ENCODE measurements at regions not wholly inside any gene's neighbourhood (a gene's known extent, or its start where the extent isn't known, plus 50 kb on each side); places are given as distances from the start of the nearest gene placed in this dataset.

DNA sequence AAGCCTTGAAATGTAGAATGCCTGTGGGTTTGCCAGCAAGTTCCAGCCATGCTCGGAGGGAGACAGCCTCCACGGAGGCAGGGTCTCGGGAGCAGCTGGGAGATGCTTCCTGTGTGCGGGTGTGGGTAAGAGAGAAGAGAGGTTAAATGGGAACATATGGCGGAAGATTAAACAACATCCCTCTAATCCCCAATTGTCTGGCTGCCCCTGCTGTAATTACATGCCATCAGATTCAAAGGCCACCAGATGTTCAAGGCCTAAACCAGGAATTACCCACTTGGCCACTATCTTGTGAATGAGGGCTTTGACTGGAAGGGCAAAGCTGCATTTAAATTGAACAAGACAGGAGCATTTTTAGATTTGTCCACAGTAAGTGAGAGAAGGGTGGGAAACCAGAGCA is 81.4 kb upstream of the BACE2 start:
- DNase-seq: no peak

DNA sequence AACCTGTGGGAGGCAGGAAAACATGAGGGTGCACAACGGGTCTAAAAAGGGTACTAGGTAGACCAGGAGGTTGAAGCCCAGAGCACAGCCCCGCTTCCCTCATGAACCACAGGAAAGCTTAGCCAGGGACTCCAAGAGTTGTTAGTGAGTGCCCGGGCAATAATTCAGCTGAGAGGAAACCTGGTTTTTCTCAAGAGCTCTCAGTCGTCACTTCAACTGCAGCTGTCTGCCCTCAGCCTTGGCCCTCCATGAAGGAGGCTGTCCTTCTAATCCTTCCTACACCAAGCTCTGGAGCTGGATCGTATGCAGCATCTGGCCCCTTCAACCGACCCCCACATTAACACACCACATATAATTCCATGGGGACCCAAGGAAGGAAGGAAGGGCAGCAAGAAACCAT is 77.0 kb upstream of the BACE2 start:
- DNase-seq: no peak

DNA sequence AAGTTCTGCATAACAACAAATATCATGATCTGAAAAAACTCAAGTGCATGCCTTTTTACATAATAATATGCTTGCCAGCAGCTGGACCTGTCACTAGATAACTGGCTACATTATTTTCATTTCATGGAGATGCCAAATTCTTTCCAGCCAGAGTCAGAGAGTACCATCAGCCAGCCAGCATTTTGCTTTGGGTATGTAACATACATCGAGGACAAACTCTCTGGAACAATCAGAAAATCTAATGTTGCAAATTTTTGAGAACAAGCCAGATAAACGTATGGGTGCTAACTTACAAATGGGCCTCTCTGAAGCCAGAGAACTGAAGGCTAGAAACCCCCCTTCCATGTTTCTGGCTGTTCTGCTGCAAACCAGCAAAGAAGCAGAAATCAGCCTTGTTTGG is 76.3 kb upstream of the BACE2 start:
- DNase-seq: no peak

DNA sequence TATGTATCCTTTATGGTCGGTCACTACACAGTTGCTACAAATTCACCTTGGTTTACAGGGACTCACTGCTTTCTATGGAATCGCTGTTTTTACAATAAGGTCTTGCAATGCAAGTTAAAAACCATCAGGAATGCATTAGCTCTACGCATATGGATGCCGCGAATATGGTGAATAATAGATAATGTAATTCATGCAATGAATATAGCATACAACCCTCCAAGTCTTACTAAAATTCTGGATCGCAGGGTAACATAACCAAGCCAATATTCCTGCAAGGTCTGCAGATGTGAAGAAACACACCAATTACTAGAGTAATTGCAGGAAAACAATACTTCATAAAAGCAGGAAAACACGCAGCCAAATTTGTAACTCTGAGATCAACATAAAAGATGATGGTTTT is 75.6 kb upstream of the BACE2 start:
- no peak for DNase-seq

DNA sequence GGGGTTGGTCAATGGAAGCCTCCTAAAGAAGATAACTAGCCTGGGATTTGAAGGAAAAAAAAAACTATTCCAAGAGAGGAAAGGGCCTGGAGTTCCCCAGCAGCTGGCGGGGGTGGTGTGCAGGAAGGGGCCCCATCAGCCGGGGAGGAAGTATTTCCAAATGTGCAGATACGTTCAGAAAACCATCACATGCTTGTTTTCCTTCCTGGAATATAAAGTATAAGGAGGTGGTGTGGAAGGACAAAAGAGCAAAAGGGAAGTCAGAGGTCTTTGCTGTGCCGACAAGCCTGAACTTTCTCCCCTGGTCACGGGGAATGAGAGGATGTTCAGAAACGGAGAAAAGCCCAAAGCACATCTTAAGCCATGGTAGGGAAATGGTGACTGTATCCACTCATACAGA is 72.0 kb upstream of the BACE2 start:
- no peak for DNase-seq

GRCh38 chr21:41098076-41098475 is 69.9 kb upstream of the BACE2 start:
- no peak for DNase-seq

DNA sequence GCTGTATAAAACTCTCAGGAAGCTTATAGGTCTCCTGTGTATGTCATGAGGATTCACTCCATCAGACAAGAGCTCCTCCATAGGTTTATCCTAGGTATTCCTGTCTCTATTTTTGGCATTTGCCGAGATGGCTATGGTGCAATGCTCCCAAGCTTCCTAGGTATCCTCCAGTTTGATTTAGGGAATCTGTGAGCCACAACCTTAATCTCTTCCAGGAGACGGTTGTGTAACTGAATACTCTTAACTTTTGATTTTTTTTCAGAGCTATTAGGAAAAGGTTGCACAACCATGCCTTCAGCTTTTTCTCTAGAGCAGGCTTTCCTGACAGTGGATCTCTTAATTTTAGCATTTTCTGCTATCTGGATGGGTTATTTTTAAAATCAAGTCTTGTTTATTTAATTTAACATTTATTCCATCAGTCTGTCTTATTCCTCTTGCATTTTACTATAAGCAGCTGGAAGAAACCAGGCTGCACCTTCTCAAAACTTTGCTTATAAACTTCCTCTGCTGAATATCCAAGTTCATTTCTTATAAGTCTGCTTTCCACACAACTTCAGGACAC is 69.4 kb upstream of the BACE2 start:
- no peak for DNase-seq

DNA sequence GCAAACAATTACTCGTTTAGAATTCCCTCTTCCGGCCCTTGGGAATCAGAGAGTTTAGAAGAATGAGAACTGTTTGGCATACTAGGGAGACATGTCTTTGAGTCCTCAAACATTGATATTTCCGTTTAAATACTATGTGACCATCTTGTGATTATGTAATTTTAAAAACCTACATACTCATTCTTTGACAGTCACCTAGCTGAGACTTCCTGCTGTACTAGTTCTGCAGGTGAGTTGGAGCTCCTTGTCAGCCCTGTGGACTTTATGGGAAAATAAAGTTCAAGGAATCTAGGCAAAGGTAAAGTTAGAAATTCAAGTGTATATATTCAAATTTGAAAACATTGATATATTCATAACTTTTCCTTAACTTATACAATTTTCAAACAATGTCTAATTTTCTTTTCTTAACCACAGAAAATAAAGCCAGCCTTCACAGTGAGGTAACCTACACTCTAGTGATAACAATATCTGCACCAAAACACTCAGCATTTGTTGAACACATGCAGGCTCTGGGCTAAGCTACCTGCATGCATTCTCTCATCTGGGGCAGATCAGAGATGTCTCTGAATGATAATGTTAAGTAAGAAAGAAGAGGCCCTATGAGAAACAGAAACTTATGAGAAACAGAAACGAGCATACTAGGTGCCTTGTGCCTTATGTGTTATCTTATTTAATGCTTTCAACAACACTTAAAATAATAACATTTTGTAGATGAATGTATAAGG is 67.0 kb upstream of the BACE2 start:
- DNase-seq: no peak

DNA sequence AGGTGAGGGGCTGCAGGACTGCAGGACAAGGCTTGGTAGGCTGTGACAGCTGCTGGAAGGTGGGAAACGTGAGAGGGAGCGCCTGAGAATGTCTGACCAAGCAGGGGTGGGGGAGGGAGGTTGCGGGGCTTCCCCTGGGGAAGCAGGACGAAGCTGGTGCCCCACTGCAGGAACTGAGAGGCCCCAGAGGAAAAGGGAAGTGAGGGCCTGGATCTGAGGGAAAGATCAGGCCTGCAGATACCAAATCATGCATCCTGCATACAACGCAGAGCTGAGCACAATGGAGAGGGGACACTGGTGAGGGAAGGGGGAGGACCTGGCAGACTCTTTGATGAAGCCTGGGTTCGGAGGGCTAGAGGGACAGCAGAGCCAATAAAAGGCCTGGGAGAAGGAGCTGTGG is 65.7 kb upstream of the BACE2 start:
- no peak for DNase-seq

- DNase-seq: no peak
These were observed 60.4 kb upstream of the BACE2 start for GRCh38 chr21:41107602-41108001.

DNA sequence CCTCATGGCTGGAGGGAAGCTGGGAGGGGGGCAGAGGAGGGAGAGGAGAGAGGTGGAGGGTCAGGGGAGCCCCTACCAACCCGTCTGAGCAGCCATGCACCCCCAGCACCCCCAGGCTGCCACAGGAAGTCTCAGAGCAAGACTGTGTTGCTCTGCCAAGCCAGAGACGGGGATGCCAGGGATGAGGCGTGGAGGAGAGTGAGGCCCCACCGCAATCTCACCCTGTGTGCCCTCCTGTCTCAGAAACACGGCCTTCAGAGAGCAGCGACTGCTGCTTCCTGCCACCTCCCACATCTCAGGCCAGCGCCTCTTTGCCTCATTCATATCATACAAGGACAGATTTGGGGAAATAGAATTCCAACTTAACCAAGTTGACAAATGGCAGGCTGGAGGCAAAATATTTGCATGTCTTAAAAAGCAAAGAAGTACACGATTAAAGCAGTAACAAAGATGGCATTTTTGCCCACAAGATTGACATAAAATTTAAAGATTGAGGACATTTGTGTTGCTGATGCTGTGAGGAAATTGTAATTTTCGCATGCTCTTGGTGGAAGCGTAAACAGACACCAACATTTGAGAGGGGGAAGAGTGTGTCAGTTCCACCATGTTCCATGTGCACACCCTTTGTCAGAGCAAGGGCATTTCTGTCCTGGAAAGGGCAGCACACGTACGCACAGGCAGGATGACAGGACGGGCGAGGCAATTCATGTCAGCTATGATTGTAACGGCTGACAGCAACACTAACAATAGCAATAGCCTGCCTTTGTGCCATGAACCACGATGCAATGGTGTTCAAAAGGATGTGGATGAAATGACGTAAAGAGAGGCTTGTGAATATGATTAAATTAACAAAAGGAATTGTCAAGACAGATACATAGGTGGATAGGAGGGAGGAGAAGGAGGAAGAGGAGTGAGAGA is 59.0 kb upstream of the BACE2 start:
- DNase-seq: no peak

GRCh38 chr21:41110161-41110560 is 57.8 kb upstream of the BACE2 start:
- no peak for DNase-seq

- DNase-seq: no peak
These were observed 57.3 kb upstream of the BACE2 start for GRCh38 chr21:41110664-41111063.

DNA sequence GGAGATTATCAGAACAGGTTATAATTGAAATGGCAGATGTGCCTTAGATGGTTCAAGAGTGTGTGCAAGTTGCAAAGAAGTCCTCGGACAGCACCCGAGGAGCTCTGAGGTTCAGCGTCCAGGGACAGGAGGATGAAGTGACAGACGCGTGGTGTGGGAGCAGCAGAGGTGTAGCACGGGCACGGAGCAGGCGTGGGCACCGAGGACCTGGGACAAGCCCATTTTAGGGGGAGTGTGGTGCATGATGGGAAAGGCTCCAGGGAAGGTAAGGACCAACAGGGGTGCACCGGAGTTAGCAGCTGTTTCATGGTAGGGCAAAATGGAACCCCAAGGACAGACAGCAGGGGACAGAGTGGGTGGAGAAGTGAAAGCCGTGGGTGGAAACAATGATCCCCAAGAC is 56.3 kb upstream of the BACE2 start:
- DNase-seq: no peak

DNA sequence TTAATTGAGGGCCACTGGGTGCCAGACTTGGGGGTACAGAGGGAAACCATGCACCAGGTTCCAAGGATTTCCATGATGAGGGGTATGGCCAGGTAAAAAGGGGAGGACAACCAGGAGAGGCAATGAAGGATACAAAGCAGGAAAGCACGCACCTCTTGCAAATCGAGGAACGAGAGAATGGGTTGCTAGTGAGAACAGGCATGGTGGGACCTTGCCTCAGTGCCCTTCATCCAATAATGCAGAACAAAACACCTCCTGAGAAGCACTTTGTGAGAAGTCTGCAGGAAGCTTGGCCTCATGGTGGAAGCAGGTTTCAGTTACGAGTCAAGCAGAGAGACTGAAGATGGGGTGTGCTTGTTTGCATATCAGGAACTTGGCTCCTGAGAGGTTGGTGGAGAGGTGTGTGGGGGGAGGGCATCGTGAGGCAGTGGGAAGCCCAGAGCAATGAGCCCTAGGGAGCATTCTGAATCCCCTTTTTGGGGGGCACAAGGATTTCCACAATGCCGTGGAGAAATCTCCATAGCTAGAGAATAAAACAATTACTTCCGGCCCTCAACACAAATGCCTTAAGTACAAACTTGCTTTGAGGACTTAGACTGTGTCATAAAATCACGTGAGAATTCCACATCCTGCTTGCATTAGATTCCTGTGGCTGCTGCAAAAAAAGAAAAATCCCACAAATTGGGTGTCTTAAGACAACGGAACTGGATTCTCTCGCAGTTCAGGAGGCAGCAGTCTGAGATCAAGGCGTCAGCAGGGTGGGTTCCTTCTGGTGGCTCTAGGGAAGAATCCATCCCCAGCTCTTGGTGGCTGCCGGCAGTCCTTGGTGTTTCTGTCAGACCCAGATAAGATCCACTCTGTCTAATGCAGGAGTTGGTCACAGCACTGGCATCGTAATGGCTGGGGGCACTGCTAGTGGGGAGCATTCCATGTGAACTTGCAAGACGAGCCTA is 54.9 kb upstream of the BACE2 start:
- DNase-seq: no peak

DNA sequence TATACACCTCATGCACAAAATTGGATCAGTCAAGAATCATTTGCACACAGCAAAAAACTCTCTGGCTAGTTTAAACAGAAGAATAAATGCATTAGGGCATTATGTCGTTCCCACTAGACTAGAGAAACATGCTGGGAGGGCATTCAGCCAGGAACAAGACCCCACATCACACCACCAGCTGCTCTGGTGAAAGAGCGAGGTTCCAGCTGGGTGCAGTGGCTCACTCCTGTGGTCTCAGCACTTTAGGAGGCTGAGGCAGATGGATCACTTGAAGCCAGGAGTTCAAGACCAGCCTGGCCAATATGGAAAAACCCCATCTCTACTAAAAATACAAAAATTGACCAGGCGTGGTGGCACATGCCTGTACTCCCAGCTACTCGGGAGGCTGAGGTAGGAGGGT is 52.1 kb upstream of the BACE2 start:
- no peak for DNase-seq
